HG03196 (cell line): ENCODE measurements at regions not wholly inside any gene's neighbourhood (a gene's known extent, or its start where the extent isn't known, plus 50 kb on each side); places are given as distances from the start of the nearest gene placed in this dataset.
"Not testable (repeated sequence)": the region's sequence is repeated elsewhere in the genome, so short reads cannot be mapped to it uniquely, and the experiment has no call there.

Source experiments
- ATAC-seq: cut with Tn5 transposase; IDR thresholded peaks from one replicate; pipeline ENCODE4 v1.9.1; 2021; ENCODE audit not compliant: unreplicated experiment

- no peak for ATAC-seq
Observed at GRCh38 chr2:156915332-156915731, 342.2 kb upstream of the GALNT5 start.

DNA sequence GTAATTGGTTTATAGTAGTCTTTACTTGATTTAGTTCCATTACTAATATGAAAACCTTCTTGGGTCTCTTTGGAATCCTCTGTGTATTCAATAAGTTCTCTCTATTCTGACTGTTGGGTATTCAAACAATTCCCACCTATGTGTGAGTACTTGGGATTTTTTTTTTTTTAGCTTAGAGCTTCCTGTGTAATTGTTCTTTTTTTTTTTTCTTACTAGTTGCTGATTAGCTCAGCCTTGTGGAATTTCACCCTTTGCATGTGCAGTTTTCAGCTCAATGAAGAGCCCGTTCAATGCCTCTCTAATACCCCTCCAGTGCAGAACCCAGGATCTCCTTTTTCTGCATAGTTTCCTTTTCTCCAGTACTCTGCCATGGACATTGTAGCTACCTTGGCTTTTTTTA is 339.1 kb upstream of the GALNT5 start:
- ATAC-seq: no peak

- ATAC-seq: no peak
Observed at GRCh38 chr2:156930423-156930822, 327.1 kb upstream of the GALNT5 start.

DNA sequence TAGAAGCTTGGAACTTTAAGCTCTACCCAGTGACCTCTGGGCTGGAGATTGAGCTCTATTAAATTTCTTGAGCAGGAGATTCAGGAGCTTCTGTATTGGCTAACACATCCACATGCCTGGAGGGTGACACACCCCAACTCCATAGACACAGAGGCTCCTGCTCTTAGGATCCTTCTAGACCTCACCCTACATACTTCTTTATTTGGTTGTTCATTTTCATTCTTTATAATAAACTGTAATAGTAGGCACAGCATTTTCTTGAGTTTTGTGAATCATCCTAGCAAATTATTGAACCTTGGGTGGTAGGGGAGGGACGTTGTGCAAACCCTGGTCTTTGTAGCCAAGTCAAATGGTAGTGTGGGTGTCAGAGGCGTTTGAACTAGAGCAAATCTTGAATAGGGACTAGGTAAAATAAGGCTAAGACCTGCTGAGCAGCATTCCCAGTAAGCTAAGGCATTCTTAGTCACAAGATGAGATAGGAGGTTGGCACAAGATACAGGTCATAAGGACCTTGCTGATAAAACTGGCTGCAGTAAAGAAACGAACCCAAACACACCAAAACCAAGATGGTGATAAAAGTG is 323.8 kb upstream of the GALNT5 start:
- ATAC-seq: no peak

- ATAC-seq: no peak
Observed at GRCh38 chr2:156935616-156936015, 321.9 kb upstream of the GALNT5 start.

GRCh38 chr2:156937430-156937829 is 320.1 kb upstream of the GALNT5 start:
- ATAC-seq: no peak

DNA sequence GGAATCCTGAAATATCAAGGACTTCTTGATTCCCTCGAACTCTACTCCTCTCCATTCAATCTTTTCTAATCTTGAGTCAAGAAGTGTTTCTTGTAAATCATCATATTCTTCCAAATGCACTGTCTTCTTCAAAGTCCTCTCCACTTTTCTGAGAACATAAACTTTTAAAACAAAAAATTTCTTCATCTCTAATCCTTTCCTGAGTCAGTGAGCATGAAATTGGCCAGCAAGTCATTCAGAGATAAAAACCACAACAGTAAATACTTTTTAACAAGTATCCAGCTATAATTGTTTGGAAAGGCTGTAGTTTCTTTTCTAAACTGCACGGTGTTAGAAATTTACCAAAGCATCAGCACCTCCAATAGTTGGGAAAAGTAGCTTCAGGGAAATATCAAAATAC is 312.6 kb upstream of the GALNT5 start:
- no peak for ATAC-seq

- no peak for ATAC-seq
Observed at GRCh38 chr2:156947261-156947660, 310.2 kb upstream of the GALNT5 start.

GRCh38 chr2:156955701-156956100 is 301.8 kb upstream of the GALNT5 start:
- no peak for ATAC-seq

DNA sequence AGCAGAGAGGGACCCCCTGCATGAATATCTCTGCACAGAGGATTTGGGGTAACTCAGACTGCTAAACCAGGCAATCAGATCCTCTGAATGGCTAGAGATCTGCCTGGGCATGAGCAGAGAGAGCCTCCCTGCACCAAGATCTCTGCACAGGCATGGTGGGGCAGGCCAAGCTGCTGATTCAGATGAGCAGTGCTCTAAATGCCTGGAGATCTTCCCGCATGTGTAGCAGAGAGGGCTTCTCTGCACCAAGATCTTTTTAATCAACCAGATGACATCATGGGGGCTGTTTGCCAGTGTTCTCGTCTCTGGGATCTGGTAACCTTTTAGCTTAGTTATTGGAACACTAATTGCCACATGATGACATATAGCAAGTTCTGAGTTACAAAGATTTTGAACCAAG is 301.3 kb upstream of the GALNT5 start:
- ATAC-seq: no peak

DNA sequence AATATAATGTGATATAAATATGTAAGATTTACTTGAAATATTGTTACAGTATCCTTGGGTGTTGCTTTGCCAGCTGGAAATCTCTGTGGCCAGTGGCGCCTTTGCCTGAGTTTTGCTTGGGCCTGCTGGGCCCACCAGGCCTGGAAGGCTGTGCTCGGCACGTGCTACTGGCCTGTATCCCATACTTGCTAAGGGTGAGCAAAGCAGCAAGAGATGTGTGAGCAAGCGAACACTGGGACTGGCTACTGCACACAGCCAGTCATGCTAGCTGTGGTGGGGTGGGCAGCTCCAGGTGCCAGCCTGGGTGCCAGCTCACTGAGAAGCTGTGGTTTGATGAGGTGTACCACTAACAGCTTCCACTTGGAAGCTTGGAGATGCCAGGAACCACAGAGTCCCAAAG is 299.1 kb upstream of the GALNT5 start:
- no peak for ATAC-seq

DNA sequence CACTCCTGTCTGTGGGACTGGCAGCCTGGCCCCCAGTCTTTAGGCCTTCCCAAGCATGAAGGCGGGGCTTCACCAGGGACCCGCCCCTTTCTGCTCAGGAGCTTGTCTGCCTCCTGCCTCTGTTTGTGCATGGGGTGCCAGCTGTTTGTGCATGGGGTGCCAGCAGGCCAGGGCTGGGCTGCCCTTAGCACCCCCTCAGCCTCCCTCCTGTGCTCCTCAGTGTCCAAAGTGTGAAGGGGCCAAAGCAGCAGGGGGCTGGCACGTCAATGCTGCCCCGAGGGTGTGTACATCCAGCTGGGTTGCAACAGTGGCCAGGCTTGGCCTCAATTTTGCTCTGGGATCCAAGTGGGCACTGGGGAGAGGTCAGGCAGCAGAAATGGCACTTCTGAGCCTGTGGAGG is 298.0 kb upstream of the GALNT5 start:
- ATAC-seq: no peak

- ATAC-seq: no peak
Observed at GRCh38 chr2:156982615-156983014, 274.9 kb upstream of the GALNT5 start.

DNA sequence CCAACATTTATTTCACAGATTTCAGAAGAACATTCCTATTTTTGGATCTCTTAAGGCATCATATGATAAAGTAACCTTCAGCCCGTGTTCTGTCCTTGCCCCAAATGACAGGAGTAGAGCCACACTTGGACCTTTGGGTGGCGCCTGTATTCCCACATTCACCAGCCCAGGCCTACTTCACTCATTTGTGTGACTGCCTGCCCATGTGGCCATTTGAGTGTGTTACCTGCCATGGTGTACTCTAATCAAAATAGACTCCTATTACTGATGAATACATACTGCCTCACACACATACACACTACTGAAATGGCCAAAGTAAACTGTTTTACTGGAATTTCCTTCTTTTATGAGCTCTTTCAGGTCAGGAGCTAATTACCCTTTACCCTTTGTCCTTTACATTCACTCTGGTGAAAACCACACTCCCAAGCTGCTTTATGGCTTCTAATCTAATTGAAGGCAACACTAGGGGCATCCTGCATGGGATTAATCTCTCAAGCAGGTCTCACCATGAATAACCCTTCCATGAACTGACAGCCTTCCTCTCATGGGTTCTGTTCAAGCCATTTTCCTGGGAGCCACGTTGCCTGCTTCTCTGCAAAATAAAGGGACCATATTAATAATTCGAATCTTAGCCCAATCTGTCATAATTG is 271.0 kb upstream of the GALNT5 start:
- no peak for ATAC-seq

GRCh38 chr2:156999661-157000060 is 257.8 kb upstream of the GALNT5 start:
- no peak for ATAC-seq

GRCh38 chr2:157004789-157005188 is 252.7 kb upstream of the GALNT5 start:
- no peak for ATAC-seq

GRCh38 chr2:157015015-157015575 is 242.4 kb upstream of the GALNT5 start:
- ATAC-seq: no peak

- not testable (repeated sequence) for ATAC-seq
Observed at GRCh38 chr2:157023264-157023663, 234.2 kb upstream of the GALNT5 start.

DNA sequence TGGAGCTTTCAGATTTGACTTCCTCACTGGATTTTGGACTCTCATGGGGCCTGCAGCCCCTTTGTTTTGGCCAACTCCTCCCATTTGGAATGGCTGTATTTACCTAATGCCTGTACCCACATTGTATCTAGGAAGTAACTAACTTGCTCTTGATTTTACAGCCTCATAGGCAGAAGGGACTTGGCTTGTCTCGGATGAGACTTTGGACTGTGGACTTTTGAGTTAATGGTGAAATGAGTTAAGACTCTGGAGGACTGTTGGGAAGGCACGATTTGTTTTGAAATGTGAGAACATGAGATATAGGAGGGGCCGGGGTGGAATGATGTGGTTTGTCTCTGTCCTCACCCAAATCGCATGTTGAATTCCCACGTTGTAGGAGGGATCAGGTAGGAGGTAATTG is 233.4 kb upstream of the GALNT5 start:
- ATAC-seq: no peak

- no peak for ATAC-seq
Observed at GRCh38 chr2:157032017-157032416, 225.5 kb upstream of the GALNT5 start.

DNA sequence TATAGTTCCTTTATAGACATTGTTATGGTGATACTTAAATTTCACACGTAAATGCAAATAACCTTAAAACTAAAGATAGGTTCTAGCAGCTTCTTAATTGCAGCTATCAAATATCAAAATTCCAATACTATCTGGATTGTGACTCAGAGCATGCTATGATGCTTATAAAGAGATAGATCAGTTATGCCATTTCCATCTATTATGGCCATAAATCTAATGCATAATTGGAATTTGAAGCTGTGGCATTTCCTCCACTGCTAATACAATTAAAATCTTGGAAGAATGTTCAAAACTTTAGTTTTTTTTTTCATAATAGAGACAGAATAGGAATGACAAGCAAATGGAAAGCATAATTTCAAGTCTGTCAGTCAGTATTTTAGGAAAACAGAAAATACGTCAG is 220.8 kb upstream of the GALNT5 start:
- no peak for ATAC-seq

GRCh38 chr2:157043786-157044185 is 213.7 kb upstream of the GALNT5 start:
- no peak for ATAC-seq

DNA sequence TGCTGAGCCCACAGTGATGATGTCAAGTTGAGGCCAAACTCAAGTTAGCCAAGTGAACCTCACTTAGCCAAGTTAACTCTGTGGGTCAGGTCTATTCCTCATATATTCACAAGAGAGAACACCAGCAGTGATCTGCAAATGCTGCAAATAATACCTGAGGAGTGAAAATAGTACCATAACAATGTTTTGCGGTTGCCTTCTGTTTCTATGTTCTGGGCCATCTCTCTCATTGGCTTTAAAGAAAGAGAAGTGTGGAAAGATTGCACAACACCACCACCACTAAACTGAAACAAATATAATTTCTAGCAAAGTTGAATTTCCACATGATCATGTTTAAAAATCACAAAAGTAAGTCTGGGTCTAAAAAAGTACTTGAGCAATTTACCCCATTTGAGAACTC is 211.1 kb upstream of the GALNT5 start:
- ATAC-seq: no peak
